Activated CD4-positive, alpha-beta T cell treated with anti-CD3 and anti-CD28 coated beads for 24 hours (primary cell): ENCODE measurements at regions not wholly inside any gene's neighbourhood (a gene's known extent, or its start where the extent isn't known, plus 50 kb on each side); places are given as distances from the start of the nearest gene placed in this dataset.

Experiments
- DNase-seq, 2 donors: peaks; one replicate each; pipeline ENCODE4 v3.0.0-alpha.2; 2020; ENCODE audit warnings: low read depth in 2 of 2

DNA sequence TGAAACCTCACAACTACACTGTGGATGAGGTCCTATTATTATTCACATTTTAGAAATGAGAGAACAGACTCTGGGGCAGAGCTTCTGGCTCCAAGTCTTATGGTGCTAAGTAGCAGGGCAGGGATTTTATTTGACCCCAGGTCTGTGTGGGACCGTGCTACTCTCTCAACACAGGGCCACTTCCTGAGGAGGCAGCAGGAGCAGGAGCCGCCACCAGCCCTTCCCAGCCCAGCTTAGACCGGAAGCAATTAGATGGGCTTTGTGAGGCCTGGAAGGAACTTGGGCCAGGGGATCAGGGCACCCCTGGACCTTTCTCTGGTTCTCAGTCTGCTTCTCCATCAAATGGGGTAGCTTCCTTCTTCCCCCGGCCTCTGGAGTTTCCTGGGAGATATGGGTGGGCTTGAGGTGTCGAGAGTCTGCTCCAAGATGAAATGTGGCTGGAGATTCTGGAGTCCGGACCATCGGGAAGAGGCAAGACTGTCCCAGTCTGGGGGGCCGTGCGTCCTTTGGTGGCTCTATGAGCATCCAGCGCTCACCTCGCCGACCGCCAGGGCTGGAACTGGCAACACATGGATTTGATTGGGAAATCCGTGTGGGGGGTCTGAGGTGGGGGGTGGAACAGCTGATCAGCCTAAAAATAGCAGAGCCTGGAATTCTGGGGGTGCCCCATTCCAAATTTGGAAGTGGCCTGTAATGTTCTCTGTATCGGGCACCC is 136.8 kb downstream of the FOXD2 start:
- DNase-seq = no peak

GRCh38 chr1:47575855-47576757 is 138.3 kb downstream of the FOXD2 start:
- no peak for DNase-seq

GRCh38 chr1:47576758-47577115 is 138.9 kb downstream of the FOXD2 start:
- DNase-seq = no peak

GRCh38 chr1:47577303-47578025 is 139.6 kb downstream of the FOXD2 start:
- DNase-seq = no peak

- no peak for DNase-seq
These were observed 140.3 kb downstream of the FOXD2 start for GRCh38 chr1:47578026-47578720.

DNA sequence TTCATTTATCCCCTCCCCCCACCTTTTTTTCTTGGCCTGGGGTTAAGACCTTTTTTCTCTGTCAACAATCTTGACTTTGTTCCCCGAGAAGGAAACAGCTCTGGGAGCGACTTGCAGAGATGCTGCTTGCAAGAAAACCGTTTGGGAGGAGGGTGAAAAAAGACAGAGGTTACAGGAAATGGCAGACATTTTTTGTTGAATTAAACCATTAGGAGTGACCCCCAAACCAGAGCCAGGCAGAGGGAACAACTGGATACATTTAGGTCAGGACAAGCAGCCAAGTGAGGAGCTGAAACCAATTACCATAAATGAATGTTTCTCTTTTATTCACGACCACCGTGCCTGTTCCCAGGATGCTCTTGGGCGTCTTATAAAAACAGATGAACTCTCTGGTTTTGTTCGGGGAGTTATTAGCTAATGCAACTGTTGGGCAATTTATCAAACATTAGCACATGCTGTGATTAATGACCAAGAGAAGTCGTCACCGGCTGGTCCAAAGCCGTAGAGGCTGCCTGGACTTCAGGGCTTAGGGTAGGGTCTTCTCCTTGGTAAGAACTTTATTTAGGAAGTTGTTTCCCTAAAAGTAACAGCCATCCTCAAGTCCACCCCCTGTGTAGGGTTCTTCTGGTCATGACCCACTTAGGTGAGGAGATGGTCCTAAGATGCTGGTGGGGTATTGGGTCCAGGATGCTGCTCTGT is 141.0 kb downstream of the FOXD2 start:
- no peak for DNase-seq

- no peak for DNase-seq
These were observed 142.0 kb downstream of the FOXD2 start for GRCh38 chr1:47579809-47580208.

GRCh38 chr1:47580451-47580995 is 142.7 kb downstream of the FOXD2 start:
- no peak for DNase-seq

DNA sequence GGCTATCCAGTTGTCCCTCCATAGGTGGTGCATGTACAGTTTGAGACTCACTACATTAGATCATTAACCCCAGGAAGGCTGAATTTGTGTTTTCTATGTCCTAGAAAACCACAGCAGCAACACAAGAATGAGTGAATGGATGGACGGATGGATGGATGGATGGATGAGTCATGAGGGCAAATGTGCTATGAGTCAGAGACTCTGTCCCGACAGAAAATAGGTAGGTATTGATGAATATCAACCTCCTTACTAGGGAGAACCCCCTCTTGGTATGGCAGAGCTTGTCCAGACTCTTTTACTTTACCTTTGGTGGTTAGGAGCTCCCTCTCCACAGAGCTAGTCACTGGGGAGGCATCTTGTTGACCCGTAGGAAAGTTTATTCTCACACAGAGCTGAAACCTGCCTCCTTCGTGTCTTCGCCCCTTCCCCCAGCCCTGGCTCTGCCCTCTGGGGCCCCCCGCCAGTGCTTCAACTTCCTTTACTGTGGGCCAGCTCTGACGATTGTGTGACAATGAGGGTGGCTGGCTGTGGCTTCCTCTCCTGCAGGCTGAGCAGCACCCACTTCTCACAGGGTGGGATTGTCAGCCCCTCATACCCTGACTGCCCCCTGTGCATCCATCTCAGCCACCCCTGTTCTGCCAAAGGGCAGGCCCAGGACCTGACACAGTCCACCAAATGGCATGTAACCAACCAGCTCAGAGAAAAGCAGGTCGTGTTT is 145.2 kb downstream of the FOXD2 start:
- DNase-seq = no peak

- no peak for DNase-seq
These were observed 146.4 kb downstream of the FOXD2 start for GRCh38 chr1:47584249-47584648.

DNA sequence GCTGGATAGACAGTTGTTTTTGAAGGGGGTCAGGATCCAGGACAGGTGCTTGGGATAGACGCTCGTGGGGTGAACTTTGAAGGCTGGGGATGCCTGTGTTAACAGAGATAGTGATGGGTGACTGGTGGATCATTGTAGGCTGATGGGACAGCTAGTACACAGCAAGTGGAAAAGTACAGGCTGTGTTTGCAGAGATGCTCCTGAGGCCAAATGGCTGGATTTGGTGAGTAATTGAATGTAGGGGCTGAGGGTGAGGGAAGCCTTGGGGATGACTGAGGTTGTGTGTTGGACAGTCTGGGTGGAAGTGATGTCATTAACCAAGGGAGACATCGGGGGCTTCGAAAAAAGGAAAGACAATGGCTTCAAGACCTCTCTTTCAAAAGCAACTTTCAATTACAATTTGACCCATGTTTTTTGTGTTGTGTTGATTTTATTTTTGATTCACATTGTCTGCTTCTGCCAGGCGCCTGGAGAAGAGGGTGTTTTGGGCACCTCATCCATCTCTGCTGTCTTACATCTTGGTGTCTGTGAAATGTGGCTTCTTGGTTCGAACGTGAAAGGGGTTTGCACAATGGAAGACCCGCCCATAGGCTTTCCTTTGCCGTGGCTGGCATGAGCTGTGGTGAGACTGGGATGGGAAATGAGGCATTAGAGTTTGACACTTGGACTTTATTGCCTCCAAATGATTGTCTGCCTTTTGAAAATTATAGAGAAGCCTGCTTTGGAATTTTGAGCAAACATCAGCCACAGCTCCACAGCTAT is 147.5 kb downstream of the FOXD2 start:
- no peak for DNase-seq

GRCh38 chr1:47587891-47588582 is 150.2 kb downstream of the FOXD2 start:
- no peak for DNase-seq

GRCh38 chr1:47590523-47591225 is 152.8 kb downstream of the FOXD2 start:
- no peak for DNase-seq

GRCh38 chr1:47591801-47592200 is 154.0 kb downstream of the FOXD2 start:
- DNase-seq = no peak

DNA sequence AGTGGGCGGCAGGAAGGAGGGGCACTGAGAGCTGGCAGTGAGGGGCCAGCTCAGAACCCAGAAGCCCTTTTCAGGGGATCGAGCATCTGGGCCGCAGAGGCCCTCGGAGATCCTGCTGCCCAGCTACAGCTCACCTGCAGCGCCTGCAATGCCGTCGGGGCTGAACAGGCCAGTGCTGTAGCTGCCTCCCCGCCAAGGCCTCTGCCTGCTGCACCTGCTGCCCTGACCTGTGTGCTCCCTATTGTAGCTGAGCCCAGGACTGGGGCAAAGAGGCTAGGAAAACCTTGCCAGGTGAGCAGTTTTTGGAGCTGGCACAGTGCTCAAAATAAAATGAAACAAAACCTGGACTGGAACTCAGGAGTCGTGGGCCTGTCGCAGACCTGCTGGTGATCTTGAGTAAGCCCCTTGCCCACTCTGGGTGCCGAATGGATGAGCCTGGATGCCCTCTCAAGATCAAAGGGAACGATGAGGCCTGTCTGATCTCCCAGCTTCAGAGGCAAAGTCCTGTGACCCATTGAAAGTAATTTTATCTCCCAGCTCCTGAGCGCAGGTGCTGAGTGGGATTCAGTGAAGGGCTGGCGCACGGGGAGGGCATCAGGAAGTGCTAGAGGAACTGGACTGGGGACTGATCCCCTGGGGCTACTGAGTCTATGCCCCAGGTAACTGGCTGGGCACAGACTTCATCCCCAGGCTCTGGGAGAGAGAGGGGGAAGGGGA is 154.6 kb downstream of the FOXD2 start:
- DNase-seq = no peak

DNA sequence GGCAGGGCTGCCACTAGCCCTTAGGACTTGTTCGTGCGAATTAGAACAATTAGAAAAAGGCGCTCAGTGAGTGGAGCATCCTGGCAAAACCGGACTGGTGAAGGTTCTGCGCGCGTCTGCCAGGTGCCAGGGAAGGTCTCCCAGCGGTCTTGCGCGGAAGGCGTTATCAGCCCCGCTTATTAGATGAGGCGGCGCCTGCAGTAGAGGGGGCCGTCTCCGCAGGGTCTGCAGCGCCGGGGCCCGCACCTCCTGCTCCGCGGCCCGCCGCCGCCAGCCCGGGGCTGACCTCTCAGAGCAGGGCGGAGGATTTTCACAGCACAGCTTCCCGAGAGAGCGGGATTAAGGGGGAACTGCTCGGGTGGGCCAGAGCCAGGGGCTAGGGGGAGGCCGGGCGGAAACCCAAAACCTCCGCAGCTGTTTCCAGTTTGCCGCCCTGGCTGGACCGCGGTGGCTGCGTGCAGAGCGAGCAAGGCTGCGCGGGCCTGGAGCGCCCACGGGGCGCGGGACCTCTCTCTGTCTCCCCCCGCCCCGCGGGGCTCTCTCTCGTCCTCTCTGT is 155.2 kb downstream of the FOXD2 start:
- no peak for DNase-seq

GRCh38 chr1:47593598-47594285 is 155.9 kb downstream of the FOXD2 start:
- DNase-seq = no peak
